ENCODE measurements at regions not wholly inside any gene's neighbourhood (a gene's known extent, or its start where the extent isn't known, plus 50 kb on each side); places are given as distances from the start of the nearest gene placed in this dataset.

GRCh38 chr16:49056546-49056945 is 225.1 kb downstream of the CBLN1 start:
- H4K20me1 ChIP-seq (ENCODE audit: control insufficient read depth, insufficient read depth, low read depth, low read length), result no peaks in the 10 kb centered on the region
- no peak overlapping the region for H3K4me2 ChIP-seq (ENCODE audit: low read length)
- TF ChIP-seq, protein P1, sequence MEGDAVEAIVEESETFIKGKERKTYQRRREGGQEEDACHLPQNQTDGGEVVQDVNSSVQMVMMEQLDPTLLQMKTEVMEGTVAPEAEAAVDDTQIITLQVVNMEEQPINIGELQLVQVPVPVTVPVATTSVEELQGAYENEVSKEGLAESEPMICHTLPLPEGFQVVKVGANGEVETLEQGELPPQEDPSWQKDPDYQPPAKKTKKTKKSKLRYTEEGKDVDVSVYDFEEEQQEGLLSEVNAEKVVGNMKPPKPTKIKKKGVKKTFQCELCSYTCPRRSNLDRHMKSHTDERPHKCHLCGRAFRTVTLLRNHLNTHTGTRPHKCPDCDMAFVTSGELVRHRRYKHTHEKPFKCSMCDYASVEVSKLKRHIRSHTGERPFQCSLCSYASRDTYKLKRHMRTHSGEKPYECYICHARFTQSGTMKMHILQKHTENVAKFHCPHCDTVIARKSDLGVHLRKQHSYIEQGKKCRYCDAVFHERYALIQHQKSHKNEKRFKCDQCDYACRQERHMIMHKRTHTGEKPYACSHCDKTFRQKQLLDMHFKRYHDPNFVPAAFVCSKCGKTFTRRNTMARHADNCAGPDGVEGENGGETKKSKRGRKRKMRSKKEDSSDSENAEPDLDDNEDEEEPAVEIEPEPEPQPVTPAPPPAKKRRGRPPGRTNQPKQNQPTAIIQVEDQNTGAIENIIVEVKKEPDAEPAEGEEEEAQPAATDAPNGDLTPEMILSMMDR (IDR thresholded peaks at IDR 0.05; ENCODE audit: low read depth, low read length, poor library complexity, severe bottlenecking), result no peak
- TF ChIP-seq EZH2phosphoT487 (IDR thresholded peaks at IDR 0.05; ENCODE audit: borderline replicate concordance, low read length), result no peak
- no peaks in the 10 kb centered on the region for H3K9me3 ChIP-seq (ENCODE audit: control insufficient read depth, insufficient read depth, low read length)
- H3K36me3 ChIP-seq (ENCODE audit: control insufficient read depth, low read length), result no peaks in the 10 kb centered on the region
- peaks cover 8% of the 10 kb centered on the region for H3K4me1 ChIP-seq (ENCODE audit: control insufficient read depth, low read length)
- H3F3A ChIP-seq (ENCODE audit: control insufficient read depth, insufficient read depth), result no peaks in the 10 kb centered on the region
- no peaks in the 10 kb centered on the region for H3K79me2 ChIP-seq (ENCODE audit: control insufficient read depth, low read length)
- no peaks in the 10 kb centered on the region for H3K27me3 ChIP-seq (ENCODE audit: control insufficient read depth, low read length)
- H3K9me2 ChIP-seq (replicated peaks; ENCODE audit: control insufficient read depth, low read length), result no peaks in the 10 kb centered on the region
- no peak overlapping the region for H3K4me3 ChIP-seq (ENCODE audit: low read length)
- no peak overlapping the region for H3K27ac ChIP-seq (ENCODE audit: low read depth, low read length)

DNA sequence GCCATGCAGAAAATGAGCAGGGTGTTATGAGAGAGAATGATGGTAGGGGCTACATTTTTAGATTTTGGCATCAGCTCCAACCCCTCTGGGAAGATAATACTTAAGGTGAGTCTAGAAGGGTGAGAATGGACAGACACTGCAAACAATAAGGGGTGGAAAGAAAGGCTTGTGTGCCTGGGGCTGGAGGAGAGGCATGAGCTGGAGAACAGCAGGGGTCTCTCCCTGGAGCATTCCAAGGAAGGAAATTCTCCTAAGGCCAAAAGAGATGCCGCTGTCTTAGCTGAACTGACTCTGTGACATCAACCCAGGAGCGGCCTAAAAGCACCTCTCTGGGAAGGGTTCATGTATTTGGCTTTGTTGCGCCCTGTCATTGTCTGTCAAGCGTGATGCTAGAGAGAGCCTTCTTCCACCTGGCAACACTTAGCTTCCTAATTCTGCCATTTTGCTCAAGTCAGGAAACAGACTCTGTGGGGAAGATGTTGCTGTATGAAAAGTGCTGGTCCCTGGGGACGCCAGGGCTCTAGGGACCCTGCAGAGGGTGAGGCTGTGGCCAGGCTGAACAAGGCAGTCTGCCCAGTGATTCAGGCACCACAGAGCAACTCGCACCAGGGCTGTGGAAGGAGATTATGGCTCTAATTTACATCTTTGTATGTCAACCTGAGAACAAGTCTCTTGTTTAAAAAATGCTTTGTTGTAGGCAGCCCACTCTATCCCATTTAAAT is 225.7 kb downstream of the CBLN1 start:
- Histone ChIP-seq H3K4me2 (ENCODE audit: low read length) (no peak overlapping the region), H3K9me3 (ENCODE audit: control insufficient read depth, insufficient read depth, low read length) (no peaks in the 10 kb centered on the region)

DNA sequence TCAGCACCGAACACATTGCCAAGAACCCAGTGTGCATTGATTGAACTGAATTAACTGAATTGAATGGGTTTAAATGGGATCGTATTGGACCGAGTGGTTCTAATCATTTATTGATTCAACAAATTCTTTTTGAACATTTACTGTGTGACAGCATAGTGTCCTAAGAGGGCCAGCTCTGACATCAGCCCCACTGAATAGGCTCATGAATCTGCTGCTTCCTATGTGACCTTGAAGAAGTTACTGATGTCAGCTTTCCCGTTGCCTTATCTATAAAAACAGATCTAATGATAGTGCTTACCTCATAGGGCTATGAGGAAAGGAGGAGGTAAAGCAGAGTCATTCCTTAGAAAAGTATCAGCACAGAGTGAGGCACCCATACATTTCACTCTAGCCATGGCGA is 226.3 kb downstream of the CBLN1 start:
- H3K36me3 ChIP-seq (ENCODE audit: control insufficient read depth, low read length), result no peaks in the 10 kb centered on the region
- no peaks in the 10 kb centered on the region for H3K27me3 ChIP-seq (ENCODE audit: control insufficient read depth, low read length)
- no peaks in the 10 kb centered on the region for H3K9me3 ChIP-seq (ENCODE audit: control insufficient read depth, insufficient read depth, low read length)
- no peaks in the 10 kb centered on the region for H4K20me1 ChIP-seq (ENCODE audit: control insufficient read depth, insufficient read depth, low read depth, low read length)
- H3K79me2 ChIP-seq (ENCODE audit: control insufficient read depth, low read length), result no peaks in the 10 kb centered on the region
- no peak overlapping the region for H3K4me3 ChIP-seq (ENCODE audit: low read length)
- H3K9me2 ChIP-seq (replicated peaks; ENCODE audit: control insufficient read depth, low read length), result no peaks in the 10 kb centered on the region
- no peaks in the 10 kb centered on the region for H3F3A ChIP-seq (ENCODE audit: control insufficient read depth, insufficient read depth)
- TF ChIP-seq, protein P1 (IDR thresholded peaks at IDR 0.05; ENCODE audit: low read depth, low read length, poor library complexity, severe bottlenecking), result no peak
- TF ChIP-seq EZH2phosphoT487 (IDR thresholded peaks at IDR 0.05; ENCODE audit: borderline replicate concordance, low read length), result no peak
- no peak overlapping the region for H3K27ac ChIP-seq (ENCODE audit: low read depth, low read length)
- H3K4me2 ChIP-seq (ENCODE audit: low read length), result no peak overlapping the region
- peaks cover 8% of the 10 kb centered on the region for H3K4me1 ChIP-seq (ENCODE audit: control insufficient read depth, low read length)

More for the DNA sequence above, 225.7 kb downstream of the CBLN1 start:
- no peaks in the 10 kb centered on the region for H3K79me2 ChIP-seq (ENCODE audit: control insufficient read depth, low read length)
- H3K27me3 ChIP-seq (ENCODE audit: control insufficient read depth, low read length), result no peaks in the 10 kb centered on the region
- no peaks in the 10 kb centered on the region for H3K36me3 ChIP-seq (ENCODE audit: control insufficient read depth, low read length)
- peaks cover 8% of the 10 kb centered on the region for H3K4me1 ChIP-seq (ENCODE audit: control insufficient read depth, low read length)
- H3K4me3 ChIP-seq (ENCODE audit: low read length), result no peak overlapping the region
- no peaks in the 10 kb centered on the region for H3F3A ChIP-seq (ENCODE audit: control insufficient read depth, insufficient read depth)
- H4K20me1 ChIP-seq (ENCODE audit: control insufficient read depth, insufficient read depth, low read depth, low read length), result no peaks in the 10 kb centered on the region
- TF ChIP-seq, protein P1 (IDR thresholded peaks at IDR 0.05; ENCODE audit: low read depth, low read length, poor library complexity, severe bottlenecking), result no peak
- TF ChIP-seq EZH2phosphoT487 (IDR thresholded peaks at IDR 0.05; ENCODE audit: borderline replicate concordance, low read length), result no peak
- no peak overlapping the region for H3K27ac ChIP-seq (ENCODE audit: low read depth, low read length)
- no peaks in the 10 kb centered on the region for H3K9me2 ChIP-seq (replicated peaks; ENCODE audit: control insufficient read depth, low read length)
